GM12878 (cell line): ENCODE measurements at regions not wholly inside any gene's neighbourhood (a gene's known extent, or its start where the extent isn't known, plus 50 kb on each side); places are given as distances from the start of the nearest gene placed in this dataset.

Experiments
- ATAC-seq: fragments of 200-7000 bp; cut with Tn5 transposase; 3 replicates; pipeline ENCODE4 v1.9.1; 2020; ENCODE audit warnings: mild to moderate bottlenecking, moderate library complexity
- BruUV-seq: library from RNA; stranded (reverse); fragments of 400-500 nt; replicated peaks from 2 replicates; lab custom pipeline; 2021; lab: Mats Ljungman, UMichigan
- CTCF ChIA-PET: fragments of 300-600 bp; sonication (Branson Sonifier 250); formaldehyde crosslinking; extraction: SDS; loops from one replicate; lab custom pipeline; 2021; ENCODE audit warnings: inconsistent platforms; lab: Yijun Ruan, JAX
- POLR2A ChIA-PET: fragments of 350-600 bp; formaldehyde crosslinking; extraction: SDS; loops from one replicate; lab custom pipeline; 2021; ENCODE audit warnings: inconsistent platforms; lab: Charles Lee
- RAD21 ChIA-PET: fragments of 300-600 bp; sonication (Branson Sonifier 250); formaldehyde crosslinking; loops from one replicate; lab custom pipeline; 2023; ENCODE audit warnings: antibody characterized with exemption; ENCODE audit not compliant: unreplicated experiment; lab: Charles Lee
- SMC1A ChIA-PET: fragments of 300-600 bp; sonication (Branson Sonifier 250); formaldehyde crosslinking; loops from one replicate; lab custom pipeline; 2023; ENCODE audit not compliant: unreplicated experiment, uncharacterized antibody; lab: Charles Lee
- DNase-seq: peaks from one replicate; pipeline ENCODE4 v3.0.0-alpha.2; 2011; ENCODE audit warnings: low read depth, low spot score
- FAIRE-seq: peaks from 3 replicates; lab custom pipeline; 2011; peaks lifted over from hg19 to GRCh38; lab: Jason Lieb, UNC
- H2AFZ ChIP-seq: 2 replicates; pipeline ENCODE4 v1.6.0; 2011; ENCODE audit warnings: low read depth, low read length, control low read depth; ENCODE audit not compliant: control insufficient read depth
- H3K27ac ChIP-seq: 2 replicates; pipeline ENCODE4 v1.5.1; 2011; ENCODE audit warnings: control low read depth; ENCODE audit not compliant: control insufficient read depth, insufficient read depth
- H3K27me3 ChIP-seq, 2 experiments: replicated peaks in 1 of 2; 2 replicates each; pipeline versions ENCODE4 v1.6.0 to v1.6.1; 2011; ENCODE audit warnings: low read length in 1 of 2; ENCODE audit not compliant: control insufficient read depth in 2 of 2, insufficient read depth in 2 of 2
- H3K36me3 ChIP-seq, 2 experiments: 2 replicates each; pipeline ENCODE4 v1.5.1; 2011; ENCODE audit warnings: low read length in 1 of 2; ENCODE audit not compliant: control insufficient read depth in 2 of 2, insufficient read depth in 2 of 2
- H3K4me1 ChIP-seq: 2 replicates; pipeline ENCODE4 v1.6.1; 2011; ENCODE audit warnings: mild to moderate bottlenecking, low read length, moderate library complexity, mixed read lengths; ENCODE audit not compliant: control insufficient read depth, insufficient read depth
- H3K4me2 ChIP-seq: 2 replicates; pipeline ENCODE4 v1.6.0; 2011; ENCODE audit warnings: control low read depth; ENCODE audit not compliant: control insufficient read depth, insufficient read depth
- H3K4me3 ChIP-seq: fragments of 200-600 bp; sonication (generic); 2 replicates; pipeline ENCODE4 v1.5.1; 2016
- H3K79me2 ChIP-seq: 2 replicates; pipeline ENCODE4 v1.6.0; 2011; ENCODE audit warnings: low read length; ENCODE audit not compliant: control insufficient read depth, insufficient read depth
- H3K9ac ChIP-seq: 2 replicates; pipeline ENCODE4 v1.8.0; 2011; ENCODE audit warnings: low read length, control low read depth, mixed read lengths; ENCODE audit not compliant: control insufficient read depth, insufficient read depth
- H3K9me3 ChIP-seq: replicated peaks from 3 replicates; pipeline ENCODE4 v1.5.1; 2011; ENCODE audit warnings: mild to moderate bottlenecking, low read length; ENCODE audit not compliant: control insufficient read depth, insufficient read depth
- H4K20me1 ChIP-seq: 2 replicates; pipeline ENCODE4 v1.6.0; 2011; ENCODE audit not compliant: control insufficient read depth, insufficient read depth
- CHD2 ChIP-seq: IDR thresholded peaks from 2 replicates; pipeline ENCODE4 v1.6.1; 2011; ENCODE audit warnings: low read depth, low read length, improper control_type of control experiment, borderline replicate concordance
- EED ChIP-seq: sonication (generic); IDR thresholded peaks from 2 replicates; pipeline ENCODE4 v1.6.1; 2016; ENCODE audit warnings: antibody characterized with exemption, low read depth
- MLLT1 ChIP-seq: fragments of 450-650 bp; IDR thresholded peaks from 2 replicates; pipeline ENCODE4 v1.6.1; 2016; ENCODE audit warnings: mild to moderate bottlenecking
- MTA2 ChIP-seq: fragments of 450-650 bp; IDR thresholded peaks from 2 replicates; pipeline ENCODE4 v1.6.1; 2016; ENCODE audit warnings: low read depth, mild to moderate bottlenecking, moderate library complexity
- PAX8 ChIP-seq: fragments of 450-650 bp; IDR thresholded peaks from 2 replicates; pipeline ENCODE4 v1.6.1; 2017; ENCODE audit warnings: mild to moderate bottlenecking, moderate library complexity
- POLR2AphosphoS5 ChIP-seq: IDR thresholded peaks from 2 replicates; pipeline ENCODE4 v1.6.1; 2011; ENCODE audit warnings: mild to moderate bottlenecking, low read length, inconsistent platforms
- POU2F2 ChIP-seq: IDR thresholded peaks from 3 replicates; pipeline ENCODE4 v1.6.1; 2011; ENCODE audit warnings: low read depth, mild to moderate bottlenecking, low read length, borderline replicate concordance
- RB1 ChIP-seq: fragments of 450-650 bp; formaldehyde crosslinking; IDR thresholded peaks from 2 replicates; pipeline ENCODE4 v1.6.1; 2017; ENCODE audit warnings: mild to moderate bottlenecking, borderline replicate concordance
- RFX5 ChIP-seq: IDR thresholded peaks from 2 replicates; pipeline ENCODE4 v1.6.1; 2011; ENCODE audit warnings: low read depth, low read length, improper control_type of control experiment
- SIX5 ChIP-seq: IDR thresholded peaks from 2 replicates; pipeline ENCODE4 v1.6.1; 2011; ENCODE audit warnings: mild to moderate bottlenecking, low read depth, low read length, moderate library complexity; ENCODE audit not compliant: severe bottlenecking
- SREBF1 ChIP-seq: IDR thresholded peaks from 2 replicates; pipeline ENCODE4 v1.6.1; 2012; ENCODE audit warnings: mild to moderate bottlenecking, low read length
- YBX1 ChIP-seq: fragments of 450-650 bp; IDR thresholded peaks from 2 replicates; pipeline ENCODE4 v1.6.1; 2016; ENCODE audit warnings: antibody characterized with exemption
- YY1 ChIP-seq: IDR thresholded peaks from 2 replicates; pipeline ENCODE4 v1.6.1; 2011; ENCODE audit warnings: low read depth, mild to moderate bottlenecking, low read length
- ZNF217 ChIP-seq: fragments of 450-650 bp; IDR thresholded peaks from 2 replicates; pipeline ENCODE4 v1.6.1; 2017; ENCODE audit warnings: antibody characterized with exemption, mild to moderate bottlenecking
- ZSCAN29 ChIP-seq: fragments of 450-650 bp; IDR thresholded peaks from 2 replicates; pipeline ENCODE4 v1.6.1; 2017; ENCODE audit warnings: mild to moderate bottlenecking, moderate library complexity
- WGBS: methylation state at CpG from one replicate; pipeline ENCODE4 v1.1.6; 2016; ENCODE audit warnings: low lambda C conversion rate; ENCODE audit not compliant: insufficient replicate concordance, insufficient coverage; ENCODE audit errors: missing lambda C conversion rate; 5-methylcytosine and 5-hydroxymethylcytosine counted together
- in situ Hi-C: fragments of 300-500 bp; cut with MboI; formaldehyde crosslinking; loops from 9 replicates; pipeline ENCODE4 v1.14.3; 2018; ENCODE audit warnings: mixed read lengths
- intact Hi-C: fragments of 100-400 bp; cut with micrococcal nuclease; formaldehyde crosslinking; loops from one replicate; pipeline ENCODE4 v1.14.2; 2022; ENCODE audit not compliant: unreplicated experiment

- no peak overlapping the region for H3K4me2 ChIP-seq
These were observed 444.2 kb downstream of the SNAPC1 start for GRCh38 chr14:62206456-62206855.

GRCh38 chr14:62209287-62209899 is 447.2 kb downstream of the SNAPC1 start:
- WGBS, result 0% methylated on average over 3 of the region's 3 CpGs
- in situ Hi-C loops (no loop called here), intact Hi-C loops (no loop called here)
- Histone ChIP-seq H4K20me1 (no peaks in the 10 kb centered on the region), H3K9ac (no peak overlapping the region), H2AFZ (no peak overlapping the region), H3K36me3 (no peaks in the 10 kb centered on the region), H3K4me3 (no peak overlapping the region), H3K4me1 (no peaks in the 10 kb centered on the region), H3K27ac (no peak overlapping the region), H3K9me3 (no peaks in the 10 kb centered on the region), H3K79me2 (no peaks in the 10 kb centered on the region), H3K4me2 (no peak overlapping the region), H3K27me3 (no peaks in the 10 kb centered on the region)
- no peak for DNase-seq
- no peak for FAIRE-seq
- no TSS peak for BruUV-seq
- ATAC-seq, result no peak
- ChIA-PET RAD21 (no interaction called here), POLR2A (no interaction called here), CTCF (no interaction called here), SMC1A (no interaction called here)
- no peak for TF ChIP-seq EED
- no peak for TF ChIP-seq MLLT1
- no peak for TF ChIP-seq CHD2
- TF ChIP-seq MTA2, result no peak
- TF ChIP-seq RFX5, result no peak
- TF ChIP-seq PAX8, result no peak
- TF ChIP-seq YBX1, result no peak
- TF ChIP-seq ZNF217, result no peak
- TF ChIP-seq ZSCAN29, result no peak
- no peak for TF ChIP-seq SIX5
- TF ChIP-seq YY1, result no peak
- no peak for TF ChIP-seq SREBF1

More at GRCh38 chr14:62206456-62206855, 444.2 kb downstream of the SNAPC1 start:
- H3K27me3 ChIP-seq, result no peaks in the 10 kb centered on the region
- RAD21 ChIA-PET, result no interaction called here
- ATAC-seq (no peak), FAIRE-seq (no peak), DNase-seq (no peak)
- CTCF ChIA-PET, result no interaction called here
- SMC1A ChIA-PET, result no interaction called here
- H3K9me3 ChIP-seq, result no peaks in the 10 kb centered on the region
- in situ Hi-C loops (no loop called here), intact Hi-C loops (no loop called here)
- no peaks in the 10 kb centered on the region for H3K4me1 ChIP-seq
- POLR2A ChIA-PET, result no interaction called here
- H3K9ac ChIP-seq, result no peak overlapping the region
- TF ChIP-seq POLR2AphosphoS5 (no peak), RB1 (no peak), POU2F2 (no peak)
- no peaks in the 10 kb centered on the region for H4K20me1 ChIP-seq
- H3K36me3 ChIP-seq, result no peaks in the 10 kb centered on the region
- BruUV-seq, result no TSS peak
- 0% methylated on average over 3 of the region's 3 CpGs for WGBS
- no peak overlapping the region for H2AFZ ChIP-seq
- no peaks in the 10 kb centered on the region for H3K79me2 ChIP-seq
- H3K27ac ChIP-seq, result no peak overlapping the region
- no peak overlapping the region for H3K4me3 ChIP-seq
